ENCODE measurements at regions not wholly inside any gene's neighbourhood (a gene's known extent, or its start where the extent isn't known, plus 50 kb on each side); places are given as distances from the start of the nearest gene placed in this dataset.

DNA sequence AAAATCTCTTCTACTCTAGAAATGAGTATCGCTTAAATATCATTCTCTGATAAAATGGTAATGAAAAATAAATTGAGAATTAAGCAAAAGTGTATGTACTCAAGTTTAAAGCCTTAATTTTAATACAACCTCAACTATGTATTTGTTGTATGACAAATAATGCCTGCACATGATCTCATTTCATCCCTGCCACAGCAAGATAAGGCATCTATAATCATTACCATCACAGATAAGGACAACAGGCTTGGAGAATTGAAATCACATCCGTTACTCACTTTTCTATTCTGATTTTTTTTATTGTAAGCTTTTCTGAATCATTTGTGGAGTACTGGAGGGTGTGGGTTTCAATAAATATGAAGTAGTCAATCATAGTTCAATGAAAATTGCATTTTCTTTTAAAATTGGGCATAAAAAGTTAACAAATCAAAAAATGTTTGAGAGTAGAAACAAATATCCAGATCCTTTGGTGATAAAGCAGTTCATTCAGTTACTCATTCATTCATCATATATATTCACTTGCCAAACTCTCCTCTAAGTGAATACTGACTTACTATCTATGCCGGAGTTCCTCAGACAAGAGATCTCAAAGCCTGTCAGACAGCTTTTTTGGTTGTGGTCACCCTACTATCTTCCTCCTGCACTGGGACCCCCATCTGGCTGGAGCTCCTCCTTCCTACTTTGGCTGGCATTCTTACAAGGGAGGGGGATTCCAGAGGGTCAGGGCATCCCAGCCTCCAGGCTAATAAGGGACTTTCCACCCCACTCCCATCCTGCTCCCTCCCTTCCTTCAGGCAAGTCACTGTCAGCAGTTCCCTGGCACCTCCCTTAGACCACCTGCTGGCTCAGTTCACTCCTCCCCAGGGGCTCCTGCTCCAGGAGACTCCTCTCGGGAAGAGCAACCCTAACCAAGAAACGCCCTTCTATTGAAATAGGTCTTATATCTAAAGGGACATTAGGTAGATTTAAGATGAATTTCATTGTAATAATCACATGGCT is 118.6 kb downstream of the OGFRL1 start:
- TF ChIP-seq, protein P1, sequence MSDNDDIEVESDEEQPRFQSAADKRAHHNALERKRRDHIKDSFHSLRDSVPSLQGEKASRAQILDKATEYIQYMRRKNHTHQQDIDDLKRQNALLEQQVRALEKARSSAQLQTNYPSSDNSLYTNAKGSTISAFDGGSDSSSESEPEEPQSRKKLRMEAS (IDR thresholded peaks at IDR 0.05; ENCODE audit: low read depth, low read length): no peak
- TF ChIP-seq, protein P2, sequence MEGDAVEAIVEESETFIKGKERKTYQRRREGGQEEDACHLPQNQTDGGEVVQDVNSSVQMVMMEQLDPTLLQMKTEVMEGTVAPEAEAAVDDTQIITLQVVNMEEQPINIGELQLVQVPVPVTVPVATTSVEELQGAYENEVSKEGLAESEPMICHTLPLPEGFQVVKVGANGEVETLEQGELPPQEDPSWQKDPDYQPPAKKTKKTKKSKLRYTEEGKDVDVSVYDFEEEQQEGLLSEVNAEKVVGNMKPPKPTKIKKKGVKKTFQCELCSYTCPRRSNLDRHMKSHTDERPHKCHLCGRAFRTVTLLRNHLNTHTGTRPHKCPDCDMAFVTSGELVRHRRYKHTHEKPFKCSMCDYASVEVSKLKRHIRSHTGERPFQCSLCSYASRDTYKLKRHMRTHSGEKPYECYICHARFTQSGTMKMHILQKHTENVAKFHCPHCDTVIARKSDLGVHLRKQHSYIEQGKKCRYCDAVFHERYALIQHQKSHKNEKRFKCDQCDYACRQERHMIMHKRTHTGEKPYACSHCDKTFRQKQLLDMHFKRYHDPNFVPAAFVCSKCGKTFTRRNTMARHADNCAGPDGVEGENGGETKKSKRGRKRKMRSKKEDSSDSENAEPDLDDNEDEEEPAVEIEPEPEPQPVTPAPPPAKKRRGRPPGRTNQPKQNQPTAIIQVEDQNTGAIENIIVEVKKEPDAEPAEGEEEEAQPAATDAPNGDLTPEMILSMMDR (IDR thresholded peaks at IDR 0.05; ENCODE audit: low read depth, low read length): no peak
